ENCODE measurements at regions not wholly inside any gene's neighbourhood (a gene's known extent, or its start where the extent isn't known, plus 50 kb on each side); places are given as distances from the start of the nearest gene placed in this dataset.

GRCh38 chr6:3526962-3527650 is 70.3 kb upstream of the SLC22A23 start:
- DNase-seq (ENCODE audit: low read depth): no peak

- no peak for DNase-seq (ENCODE audit: low read depth)
Measured at GRCh38 chr6:3525915-3526314, 69.1 kb upstream of the SLC22A23 start.

- no peak for DNase-seq (ENCODE audit: low read depth)
Measured at GRCh38 chr6:3524456-3524855, 67.6 kb upstream of the SLC22A23 start.

- no peak for DNase-seq (ENCODE audit: low read depth)
Measured at GRCh38 chr6:3523966-3524365, 67.1 kb upstream of the SLC22A23 start.

- DNase-seq (ENCODE audit: low read depth): no peak
Measured at GRCh38 chr6:3523271-3523670, 66.4 kb upstream of the SLC22A23 start.

GRCh38 chr6:3522561-3523260 is 65.9 kb upstream of the SLC22A23 start:
- no peak for DNase-seq (ENCODE audit: low read depth)

- DNase-seq (ENCODE audit: low read depth): no peak
Measured at GRCh38 chr6:3520281-3521230, 63.7 kb upstream of the SLC22A23 start.

GRCh38 chr6:3518356-3519190 is 61.7 kb upstream of the SLC22A23 start:
- no peak for DNase-seq (ENCODE audit: low read depth)

- DNase-seq (ENCODE audit: low read depth): no peak
Measured at GRCh38 chr6:3517350-3517749, 60.5 kb upstream of the SLC22A23 start.

- no peak for DNase-seq (ENCODE audit: low read depth)
Measured at GRCh38 chr6:3516092-3516491, 59.2 kb upstream of the SLC22A23 start.

GRCh38 chr6:3515669-3516068 is 58.8 kb upstream of the SLC22A23 start:
- no peak for DNase-seq (ENCODE audit: low read depth)

GRCh38 chr6:3513416-3513815 is 56.6 kb upstream of the SLC22A23 start:
- DNase-seq (ENCODE audit: low read depth): no peak

- DNase-seq (ENCODE audit: low read depth): no peak
Measured at GRCh38 chr6:3512832-3513231, 56.0 kb upstream of the SLC22A23 start.

GRCh38 chr6:3510617-3511016 is 53.8 kb upstream of the SLC22A23 start:
- no peak for DNase-seq (ENCODE audit: low read depth)

GRCh38 chr6:3510178-3510577 is 53.3 kb upstream of the SLC22A23 start:
- DNase-seq (ENCODE audit: low read depth): no peak

GRCh38 chr6:3509336-3509735 is 52.5 kb upstream of the SLC22A23 start:
- DNase-seq (ENCODE audit: low read depth): no peak

- DNase-seq (ENCODE audit: low read depth): no peak
Measured at GRCh38 chr6:3506751-3507383, 50.0 kb upstream of the SLC22A23 start.

Measured in stimulated activated CD8-positive, alpha-beta memory T cell treated with anti-CD3 and anti-CD28 coated beads, Interleukin-12 subunit alpha, Interleukin-12 subunit beta, amount 100 ng/mL, for 1 hour (primary cell).